SHP77 (cell line): ENCODE measurements at regions not wholly inside any gene's neighbourhood (a gene's known extent, or its start where the extent isn't known, plus 50 kb on each side); places are given as distances from the start of the nearest gene placed in this dataset.
"Not testable (repeated sequence)": the region's sequence is repeated elsewhere in the genome, so short reads cannot be mapped to it uniquely, and the experiment has no call there.

ENCODE experiments used
- DNase-seq, 2 experiments: peaks; one replicate each; lab custom pipeline; 2025; lab: John Stamatoyannopoulos, UW

GRCh38 chr15:98525661-98526001 is 122.7 kb upstream of the IGF1R start:
- DNase-seq, result no peak

DNA sequence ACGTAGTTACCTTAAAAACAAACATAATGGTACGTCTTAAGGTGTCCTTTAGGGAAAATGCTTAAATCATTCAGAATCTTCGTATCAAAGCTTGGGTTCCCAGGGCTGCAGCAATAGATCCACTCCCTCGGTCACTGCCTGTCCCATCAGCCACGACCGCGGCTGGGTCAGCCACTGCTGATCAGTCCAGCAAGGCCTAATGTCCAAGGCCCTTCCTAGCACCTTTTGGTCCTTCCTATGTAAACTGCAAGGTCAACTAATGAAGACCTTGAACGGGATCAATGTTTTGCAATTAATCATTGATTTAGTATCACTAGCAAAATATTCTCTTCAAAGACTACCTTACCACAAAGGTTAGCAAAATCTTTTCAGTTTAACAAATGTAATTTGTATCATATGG is 122.2 kb upstream of the IGF1R start:
- DNase-seq, result no peak

- DNase-seq, result no peak
Observed at GRCh38 chr15:98528046-98528725, 120.2 kb upstream of the IGF1R start.

DNA sequence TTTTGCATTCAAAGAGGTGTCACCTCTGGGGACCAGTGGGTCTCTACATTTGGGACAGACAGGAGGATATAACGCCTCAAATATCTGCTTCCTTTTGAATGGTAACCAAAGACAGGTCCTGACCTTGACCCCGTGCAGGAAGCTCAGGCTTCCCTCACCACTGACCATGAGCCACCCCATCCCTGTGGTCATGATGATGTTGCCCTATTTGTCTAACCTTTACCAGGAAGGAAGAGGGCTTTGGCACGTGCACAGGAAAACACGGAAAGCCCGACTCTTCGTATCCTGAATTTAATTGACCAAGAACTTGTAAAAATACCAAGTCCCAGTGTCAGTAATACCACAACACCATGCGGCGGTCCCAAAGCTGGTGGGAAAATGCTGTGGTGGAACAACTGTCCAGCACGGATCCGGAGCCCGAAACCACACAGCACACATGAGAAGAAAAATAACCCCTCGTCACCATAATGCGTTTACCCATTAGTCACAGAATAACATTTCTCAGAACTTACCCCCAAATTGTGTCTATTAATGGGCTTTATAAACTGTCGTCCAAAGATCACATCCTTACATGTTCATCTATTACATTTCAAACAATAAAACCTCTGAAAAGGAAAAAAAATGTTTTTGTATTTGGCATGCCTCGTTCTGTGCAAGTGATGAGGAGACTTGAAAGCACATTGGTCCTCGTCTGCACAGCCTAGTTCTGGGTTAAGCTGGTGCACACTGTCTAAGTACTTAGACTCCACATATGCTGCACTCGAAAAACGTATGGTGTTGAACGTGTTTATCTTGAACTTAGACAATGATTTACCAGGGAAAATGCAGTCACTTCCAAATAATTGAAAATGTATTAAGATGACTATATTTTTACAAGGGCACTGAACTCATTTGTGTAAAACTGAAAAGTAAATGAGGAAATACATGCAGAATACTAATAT is 118.9 kb upstream of the IGF1R start:
- no peak for DNase-seq

- DNase-seq, result no peak
Observed at GRCh38 chr15:98530570-98530969, 117.8 kb upstream of the IGF1R start.

- no peak for DNase-seq
Observed at GRCh38 chr15:98532063-98532462, 116.3 kb upstream of the IGF1R start.

DNA sequence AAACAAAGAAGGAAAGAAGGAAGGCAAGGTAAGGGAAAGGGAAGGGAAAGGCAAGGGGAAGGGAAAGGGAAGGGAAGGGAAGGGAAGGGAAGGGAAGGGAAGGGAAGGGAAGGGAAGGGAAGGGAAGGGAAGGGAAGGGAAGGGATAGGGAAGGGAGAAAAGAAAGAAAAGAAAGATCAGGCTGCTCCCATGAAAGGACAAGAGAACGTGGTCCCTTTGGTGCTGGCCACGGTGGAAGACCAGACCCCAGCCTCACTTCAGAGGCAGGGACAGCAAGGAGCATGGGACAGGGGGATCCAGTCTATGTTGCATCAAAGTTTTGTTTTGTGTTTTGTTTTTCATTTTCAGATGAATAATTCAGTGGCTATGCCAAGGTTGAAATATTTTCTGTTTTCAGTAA is 111.4 kb upstream of the IGF1R start:
- no peak for DNase-seq

DNA sequence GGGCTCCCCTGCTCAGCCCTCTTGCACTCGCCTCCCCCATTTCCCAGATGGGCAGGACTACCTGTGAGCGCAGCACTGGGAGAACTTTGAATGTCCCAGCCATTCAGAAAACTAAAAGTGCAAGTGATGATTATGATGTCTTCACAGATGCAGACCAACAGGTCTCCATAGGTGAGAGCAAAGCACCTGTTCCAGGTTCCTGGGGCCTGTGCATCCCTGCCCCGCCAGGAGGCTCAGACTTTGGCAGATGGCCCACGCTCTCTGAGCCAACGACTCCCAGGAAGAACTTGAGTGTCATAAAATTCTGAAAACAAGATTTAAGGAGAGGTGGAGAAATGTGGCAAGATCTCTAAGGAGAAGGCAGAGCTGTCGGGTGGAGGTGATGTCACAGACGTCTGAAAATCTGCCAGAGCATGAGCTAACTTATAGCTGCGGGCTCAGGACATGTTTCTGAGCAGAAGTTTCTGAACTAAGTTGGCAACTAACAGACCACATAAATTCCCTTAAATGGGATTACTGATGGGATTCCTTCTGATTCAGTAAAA is 110.8 kb upstream of the IGF1R start:
- DNase-seq, result no peak

- DNase-seq, result no peak
Observed at GRCh38 chr15:98541519-98541918, 106.8 kb upstream of the IGF1R start.

GRCh38 chr15:98543237-98543636 is 105.1 kb upstream of the IGF1R start:
- DNase-seq, result no peak

- DNase-seq, result no peak
Observed at GRCh38 chr15:98546329-98546728, 102.0 kb upstream of the IGF1R start.

DNA sequence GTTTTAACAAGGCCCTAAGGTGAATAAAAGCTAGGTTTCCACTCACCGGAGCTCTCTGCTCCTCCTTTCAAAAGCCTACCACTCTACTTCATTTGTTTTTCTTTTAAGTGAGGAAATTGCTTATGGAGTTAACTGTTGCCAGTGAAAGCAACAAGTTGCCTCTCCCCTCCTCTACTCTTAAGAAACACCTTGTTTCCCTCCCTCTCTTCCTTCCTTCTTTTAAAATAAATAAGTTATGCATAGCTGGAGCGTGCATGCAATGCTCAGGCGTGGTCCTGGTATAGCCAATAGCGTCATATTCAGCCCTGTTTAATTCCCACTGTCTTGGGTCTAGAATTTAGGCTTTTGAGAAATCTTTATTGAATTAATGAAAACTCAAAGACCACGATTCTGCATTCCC is 101.1 kb upstream of the IGF1R start:
- DNase-seq, result no peak

DNA sequence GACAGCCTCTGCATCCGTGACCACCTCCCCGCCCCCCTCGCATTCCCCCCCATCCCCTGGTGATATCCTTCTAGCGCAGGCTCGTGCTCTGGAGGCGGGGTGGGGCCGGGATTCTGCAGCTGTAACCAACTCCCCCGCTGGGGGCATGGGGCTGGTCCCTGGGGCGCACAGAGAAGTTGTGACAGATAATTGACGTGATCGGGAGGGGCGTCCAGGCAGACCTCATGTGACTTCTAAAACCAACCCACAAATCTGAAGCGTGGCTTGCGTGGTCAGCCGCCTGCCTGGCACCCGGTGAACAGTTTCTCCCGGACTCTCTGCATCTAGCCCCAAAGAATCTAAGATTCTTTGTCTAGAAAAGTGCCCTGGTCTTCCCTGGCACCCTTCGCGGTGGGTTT is 100.6 kb upstream of the IGF1R start:
- DNase-seq, result no peak

DNA sequence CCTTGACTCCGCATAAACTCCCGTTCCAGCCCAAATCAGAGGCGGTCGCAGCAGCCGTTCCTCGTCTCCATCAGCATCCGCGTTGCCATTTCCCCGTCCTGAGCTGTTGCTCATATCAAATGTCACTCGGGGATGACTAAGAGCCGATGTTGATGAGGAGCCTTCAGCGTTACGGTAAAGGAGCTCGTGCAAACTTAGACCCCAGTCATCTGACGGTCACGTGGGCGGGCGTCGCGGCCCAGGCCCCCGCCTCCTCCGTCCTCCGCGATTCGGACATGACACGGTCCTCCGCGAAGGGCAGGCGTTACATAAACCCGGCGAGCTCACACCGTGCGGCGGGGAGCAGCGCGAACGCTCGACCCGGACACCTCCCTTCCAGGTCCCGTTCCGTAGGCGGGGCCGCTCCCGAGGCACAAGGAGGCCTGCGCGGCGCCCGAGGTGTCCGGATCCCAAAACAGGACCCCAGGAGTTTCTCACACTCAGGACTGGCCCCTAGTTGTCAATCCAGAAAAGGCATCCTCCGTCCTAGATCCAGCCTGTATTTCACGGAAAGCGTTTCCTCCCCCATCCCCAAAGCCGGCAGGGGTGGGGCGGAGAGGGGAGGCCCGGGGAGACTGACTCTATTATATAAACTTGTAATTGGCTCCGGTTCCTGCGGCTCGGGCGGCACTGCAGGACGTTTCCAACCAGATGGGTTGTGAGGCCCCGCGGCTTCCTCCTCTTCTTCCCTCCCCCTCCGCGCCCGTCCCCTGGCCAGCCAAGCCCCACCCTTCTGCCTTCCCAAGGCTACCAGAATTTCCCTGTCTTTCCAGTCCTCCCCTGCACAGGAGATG is 100.0 kb upstream of the IGF1R start:
- DNase-seq, result no peak

DNA sequence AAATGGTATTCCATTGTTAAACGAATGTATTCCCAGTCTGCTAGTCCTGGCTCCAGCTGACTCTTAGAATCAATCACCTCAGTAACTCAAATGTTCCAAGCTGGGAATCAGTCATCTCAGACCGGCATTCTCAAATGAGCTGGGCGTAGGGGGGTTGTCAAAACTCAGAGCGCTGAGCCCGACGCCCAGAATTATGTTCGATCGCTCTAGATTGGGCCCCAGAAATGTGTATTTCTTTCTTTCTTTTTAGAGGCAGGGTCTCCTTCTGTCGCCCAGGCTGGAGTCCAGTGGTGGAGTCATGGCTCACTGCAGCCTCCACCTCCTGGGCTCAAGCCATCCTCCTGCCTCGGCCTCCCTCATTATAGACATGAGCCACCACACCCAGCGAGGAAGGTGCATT is 99.3 kb upstream of the IGF1R start:
- DNase-seq, result no peak

GRCh38 chr15:98549741-98550140 is 98.6 kb upstream of the IGF1R start:
- no peak for DNase-seq

DNA sequence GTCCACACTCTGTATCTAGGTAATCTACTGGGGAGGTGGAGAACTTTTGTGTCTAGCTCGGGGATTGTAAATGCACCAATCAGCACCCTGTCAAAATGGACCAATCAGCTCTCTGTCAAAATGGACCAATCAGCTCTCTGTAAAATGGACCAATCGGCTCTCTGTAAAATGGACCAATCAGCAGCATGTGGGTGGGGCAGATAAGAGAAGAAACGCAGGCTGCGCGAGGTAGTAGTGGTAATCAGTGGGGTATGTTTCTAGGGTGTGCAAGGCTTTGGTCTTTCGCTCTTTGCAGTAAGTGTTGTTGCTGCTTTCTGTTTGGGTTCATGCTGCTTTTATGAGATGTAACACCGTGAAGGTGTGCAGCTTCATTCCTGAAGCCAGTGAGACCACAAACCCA is 98.0 kb upstream of the IGF1R start:
- DNase-seq, result not testable (repeated sequence)

GRCh38 chr15:98551936-98552562 is 96.3 kb upstream of the IGF1R start:
- no peak for DNase-seq

DNA sequence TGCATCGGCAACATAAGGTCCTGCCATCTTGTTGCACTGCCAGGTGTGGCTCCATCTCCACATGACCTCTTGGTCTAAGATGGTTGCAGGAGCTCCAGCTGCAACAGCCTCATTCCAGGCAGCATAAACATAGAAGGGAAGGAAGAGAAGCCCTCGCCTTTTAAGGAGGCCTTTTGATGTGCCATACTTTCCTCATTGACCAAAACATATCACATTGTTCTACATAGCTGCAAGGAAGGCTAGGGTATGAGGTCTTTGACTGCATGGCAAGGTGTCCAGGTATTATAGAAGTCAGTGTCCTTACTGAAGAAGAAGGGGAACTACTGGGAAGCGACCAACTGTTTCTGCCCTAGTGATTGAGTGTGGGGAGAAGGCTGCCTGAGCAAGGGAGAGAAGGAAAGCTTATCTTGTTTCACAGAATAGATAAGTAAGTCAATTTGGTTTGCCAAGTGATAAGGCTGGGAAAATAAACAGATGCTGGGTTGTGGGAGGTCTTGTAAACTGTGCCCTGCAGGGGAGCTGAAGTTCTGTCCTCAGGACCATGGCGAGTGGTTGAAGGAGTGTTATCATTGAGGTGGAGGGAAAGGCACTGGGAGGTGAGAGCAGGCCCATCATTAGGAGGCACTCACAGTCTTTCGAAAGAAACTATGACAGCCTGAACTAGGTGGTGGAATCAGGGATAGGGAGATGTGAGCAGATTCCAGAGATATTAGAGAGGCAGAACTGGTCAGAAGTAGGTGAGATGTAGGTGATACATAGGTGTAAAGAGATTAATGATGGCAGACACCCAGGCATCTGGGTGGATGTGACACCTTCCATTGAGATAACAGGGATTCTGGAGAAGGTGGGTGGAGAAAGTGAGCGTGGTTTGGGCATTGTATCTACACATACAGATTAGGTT is 93.8 kb upstream of the IGF1R start:
- no peak for DNase-seq

- DNase-seq, result no peak
Observed at GRCh38 chr15:98555173-98555515, 93.2 kb upstream of the IGF1R start.

DNA sequence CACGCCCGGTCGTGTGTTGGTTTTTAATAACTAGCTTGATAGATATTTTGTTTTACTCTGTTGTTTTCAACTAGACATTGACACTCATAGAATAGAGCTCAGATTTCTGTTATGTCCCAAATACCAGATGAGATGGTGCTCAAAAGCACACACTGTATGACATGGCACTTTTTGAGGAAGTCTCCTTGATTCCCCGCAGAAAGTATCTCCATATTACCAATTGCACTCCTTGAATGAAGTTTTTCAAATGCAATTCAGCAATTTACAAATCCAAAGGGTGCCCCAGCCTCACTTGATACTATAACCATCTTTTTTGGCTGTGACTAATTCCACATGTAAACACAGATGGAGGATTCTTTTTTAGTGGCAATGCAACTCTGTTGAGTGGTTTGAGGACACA is 92.0 kb upstream of the IGF1R start:
- no peak for DNase-seq
